SU-DHL-6 (cell line): ENCODE measurements at regions not wholly inside any gene's neighbourhood (a gene's known extent, or its start where the extent isn't known, plus 50 kb on each side); places are given as distances from the start of the nearest gene placed in this dataset.

Source experiments
- CTCF ChIP-seq: fragments of 200-600 bp; sonication (generic); IDR thresholded peaks from one replicate; pipeline ENCODE4 v1.5.1; 2017; ENCODE audit warnings: antibody characterized with exemption, mild to moderate bottlenecking, low read length, moderate library complexity; ENCODE audit not compliant: insufficient read depth, poor library complexity, severe bottlenecking
- EZH2phosphoT487 ChIP-seq: fragments of 200-600 bp; sonication (generic), shearing (Covaris generic); conservative IDR thresholded peaks from 2 replicates; pipeline ENCODE4 v1.6.1; 2018; ENCODE audit warnings: mild to moderate bottlenecking, antibody characterized with exemption, low read length, moderate library complexity, mixed read lengths

DNA sequence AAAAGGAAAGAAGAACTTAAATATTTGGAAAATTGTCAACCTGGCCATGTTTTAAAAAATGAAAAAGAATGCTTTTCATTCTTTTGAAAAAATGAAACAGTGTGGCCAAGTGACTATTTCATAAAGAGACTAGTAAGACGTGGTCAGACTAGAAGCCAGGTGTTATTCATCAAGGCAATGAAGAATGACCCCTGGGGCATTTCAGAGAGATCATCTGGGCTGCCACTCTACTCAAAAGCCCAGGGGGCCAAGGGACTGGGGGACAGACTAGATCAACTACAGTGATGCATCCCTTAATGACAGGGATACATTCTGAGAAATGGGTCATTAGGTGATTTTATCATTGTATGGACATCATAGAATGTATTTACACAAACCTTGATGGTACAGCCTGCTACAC lies 199.4 kb downstream of the STK31 start:
- TF ChIP-seq CTCF, result no peak
- no peak for TF ChIP-seq EZH2phosphoT487
